ENCODE measurements at regions not wholly inside any gene's neighbourhood (a gene's known extent, or its start where the extent isn't known, plus 50 kb on each side); places are given as distances from the start of the nearest gene placed in this dataset.

- BruUV-seq (replicated peaks): no TSS peak
- FAIRE-seq (no peak), DNase-seq (ENCODE audit: extremely low read depth in 1 of 4, low spot score in 3 of 4) (no peak), ATAC-seq (no peak)
- Histone ChIP-seq H3K9ac (ENCODE audit: insufficient read depth in 1 of 2, low read depth in 2 of 2, low read length in 2 of 2) (no peak overlapping the region), H3K27ac (ENCODE audit: extremely low read depth, low read depth, low read length) (no peak overlapping the region), H3K27me3 (ENCODE audit: control insufficient read depth in 2 of 2, insufficient read depth in 2 of 2, low read length in 2 of 2) (no peaks in the 10 kb centered on the region; a peak in 1 of 5 replicates), H3K9me3 (replicated peaks; ENCODE audit: control insufficient read depth, insufficient read depth, low read depth, low read length) (no peaks in the 10 kb centered on the region), H4K20me1 (replicated peaks; ENCODE audit: control insufficient read depth, insufficient read depth, low read length) (no peaks in the 10 kb centered on the region), H3K36me3 (ENCODE audit: control insufficient read depth, insufficient read depth, low read length) (no peaks in the 10 kb centered on the region), H3K9me1 (ENCODE audit: control insufficient read depth, insufficient read depth, low read length) (no peaks in the 10 kb centered on the region), H3K4me2 (ENCODE audit: insufficient read depth, low read length) (no peak overlapping the region), H3K79me2 (ENCODE audit: control insufficient read depth, insufficient read depth, low read length) (no peaks in the 10 kb centered on the region), H2AFZ (ENCODE audit: low read depth, low read length) (peak overlapping the region; percentile 68), H3K4me1 (replicated peaks in 1 of 2; ENCODE audit: control insufficient read depth in 2 of 2, insufficient read depth in 2 of 2, low read length in 2 of 2) (peaks cover 0 to 4% of the 10 kb centered on the region in 2 experiments; a peak in 1 of 5 replicates), H3K4me3 (no peak overlapping the region)
- ChIA-PET CTCF (ENCODE audit: low intra/inter-chr PET ratio) (no interaction called here), POLR2A (interaction anchor here (1.7 kb wide), 1 partner anchor 12 kb away, joined by 4 read pairs; no protein-coding TSS in a partner anchor)
- in situ Hi-C loops (cut with MboI): no loop called here
- WGBS (ENCODE audit: insufficient coverage, low coverage, missing lambda C conversion rate): 83% methylated on average over 1 of the region's 1 CpG
- intact Hi-C loops (cut with micrococcal nuclease): no loop called here
- TF ChIP-seq ZBTB8A (IDR thresholded peaks at IDR 0.05; ENCODE audit: partially characterized antibody): no peak
- TF ChIP-seq KLF10 (CRISPR knock-in tag; IDR thresholded peaks at IDR 0.05): no peak
- no peak for TF ChIP-seq TRIM25 (IDR thresholded peaks at IDR 0.05; ENCODE audit: borderline replicate concordance)
- TF ChIP-seq, protein P1, sequence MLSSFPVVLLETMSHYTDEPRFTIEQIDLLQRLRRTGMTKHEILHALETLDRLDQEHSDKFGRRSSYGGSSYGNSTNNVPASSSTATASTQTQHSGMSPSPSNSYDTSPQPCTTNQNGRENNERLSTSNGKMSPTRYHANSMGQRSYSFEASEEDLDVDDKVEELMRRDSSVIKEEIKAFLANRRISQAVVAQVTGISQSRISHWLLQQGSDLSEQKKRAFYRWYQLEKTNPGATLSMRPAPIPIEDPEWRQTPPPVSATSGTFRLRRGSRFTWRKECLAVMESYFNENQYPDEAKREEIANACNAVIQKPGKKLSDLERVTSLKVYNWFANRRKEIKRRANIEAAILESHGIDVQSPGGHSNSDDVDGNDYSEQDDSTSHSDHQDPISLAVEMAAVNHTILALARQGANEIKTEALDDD (IDR thresholded peaks at IDR 0.05): no peak
- no peak for TF ChIP-seq ZBED1 (IDR thresholded peaks at IDR 0.05)
- TF ChIP-seq SETDB1 (IDR thresholded peaks at IDR 0.05; ENCODE audit: low read length): no peak
- TF ChIP-seq ATF1 (CRISPR knock-in tag; IDR thresholded peaks at IDR 0.05): no peak
- no peak for TF ChIP-seq ATF1 (tag; IDR thresholded peaks at IDR 0.05)
- no peak for TF ChIP-seq CHD2 (IDR thresholded peaks at IDR 0.05; ENCODE audit: low read depth, low read length)
- no peak for TF ChIP-seq FIP1L1 (IDR thresholded peaks at IDR 0.05; ENCODE audit: low read depth, low read length, poor library complexity, severe bottlenecking)
- TF ChIP-seq HMG20A (CRISPR knock-in tag; conservative IDR thresholded peaks at IDR 0.05): no peak
- no peak for TF ChIP-seq EP400 (IDR thresholded peaks at IDR 0.05)
- TF ChIP-seq HNRNPK (IDR thresholded peaks at IDR 0.05; ENCODE audit: low read depth, low read length, poor library complexity, severe bottlenecking): no peak
- TF ChIP-seq PREB (CRISPR knock-in tag; IDR thresholded peaks at IDR 0.05): no peak
- TF ChIP-seq MAFF (IDR thresholded peaks at IDR 0.05; ENCODE audit: low read length): no peak
- no peak for TF ChIP-seq CREM (IDR thresholded peaks at IDR 0.05; ENCODE audit: low read depth)
- TF ChIP-seq, protein P2, sequence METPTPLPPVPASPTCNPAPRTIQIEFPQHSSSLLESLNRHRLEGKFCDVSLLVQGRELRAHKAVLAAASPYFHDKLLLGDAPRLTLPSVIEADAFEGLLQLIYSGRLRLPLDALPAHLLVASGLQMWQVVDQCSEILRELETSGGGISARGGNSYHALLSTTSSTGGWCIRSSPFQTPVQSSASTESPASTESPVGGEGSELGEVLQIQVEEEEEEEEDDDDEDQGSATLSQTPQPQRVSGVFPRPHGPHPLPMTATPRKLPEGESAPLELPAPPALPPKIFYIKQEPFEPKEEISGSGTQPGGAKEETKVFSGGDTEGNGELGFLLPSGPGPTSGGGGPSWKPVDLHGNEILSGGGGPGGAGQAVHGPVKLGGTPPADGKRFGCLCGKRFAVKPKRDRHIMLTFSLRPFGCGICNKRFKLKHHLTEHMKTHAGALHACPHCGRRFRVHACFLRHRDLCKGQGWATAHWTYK (CRISPR knock-in tag; IDR thresholded peaks at IDR 0.05): no peak
These were observed 63.2 kb upstream of the RPS23 start for GRCh38 chr5:82341325-82341724.
